Panc1 (cell line): ENCODE measurements at regions not wholly inside any gene's neighbourhood (a gene's known extent, or its start where the extent isn't known, plus 50 kb on each side); places are given as distances from the start of the nearest gene placed in this dataset.

Source experiments
- CTCF ChIP-seq: fragments of 450-650 bp; IDR thresholded peaks from 2 replicates; pipeline ENCODE4 v1.5.1; 2017; ENCODE audit warnings: mild to moderate bottlenecking
- POLR2AphosphoS5 ChIP-seq: IDR thresholded peaks from 2 replicates; pipeline ENCODE4 v1.6.1; 2012; ENCODE audit warnings: mild to moderate bottlenecking, low read depth, low read length, moderate library complexity

- TF ChIP-seq CTCF (no peak), POLR2AphosphoS5 (no peak)
Measured at GRCh38 chr13:106865716-106866440, 297.9 kb upstream of the ARGLU1 start.
